ENCODE measurements at regions not wholly inside any gene's neighbourhood (a gene's known extent, or its start where the extent isn't known, plus 50 kb on each side); places are given as distances from the start of the nearest gene placed in this dataset.
"Not testable (repeated sequence)": the region's sequence is repeated elsewhere in the genome, so short reads cannot be mapped to it uniquely, and the experiment has no call there.

- Histone ChIP-seq H3K9me3 (ENCODE audit: severe bottlenecking) (no peaks in the 10 kb centered on the region), H3K4me1 (ENCODE audit: insufficient read depth, poor library complexity, severe bottlenecking) (no peaks in the 10 kb centered on the region), H3K36me3 (ENCODE audit: low read depth) (no peaks in the 10 kb centered on the region), H3K27me3 (ENCODE audit: insufficient read depth, poor library complexity, severe bottlenecking) (no peaks in the 10 kb centered on the region), H3K4me3 (ENCODE audit: severe bottlenecking) (no peak overlapping the region), H3K27ac (ENCODE audit: poor library complexity, severe bottlenecking) (no peak overlapping the region)
- no peak for DNase-seq (ENCODE audit: low spot score)
- no peak for ATAC-seq (ENCODE audit: low read depth)
- no peak for TF ChIP-seq CTCF (IDR thresholded peaks at IDR 0.05; ENCODE audit: poor library complexity, severe bottlenecking)
Measured at GRCh38 chr2:195443926-195444325, 213.1 kb upstream of the SLC39A10 start.

DNA sequence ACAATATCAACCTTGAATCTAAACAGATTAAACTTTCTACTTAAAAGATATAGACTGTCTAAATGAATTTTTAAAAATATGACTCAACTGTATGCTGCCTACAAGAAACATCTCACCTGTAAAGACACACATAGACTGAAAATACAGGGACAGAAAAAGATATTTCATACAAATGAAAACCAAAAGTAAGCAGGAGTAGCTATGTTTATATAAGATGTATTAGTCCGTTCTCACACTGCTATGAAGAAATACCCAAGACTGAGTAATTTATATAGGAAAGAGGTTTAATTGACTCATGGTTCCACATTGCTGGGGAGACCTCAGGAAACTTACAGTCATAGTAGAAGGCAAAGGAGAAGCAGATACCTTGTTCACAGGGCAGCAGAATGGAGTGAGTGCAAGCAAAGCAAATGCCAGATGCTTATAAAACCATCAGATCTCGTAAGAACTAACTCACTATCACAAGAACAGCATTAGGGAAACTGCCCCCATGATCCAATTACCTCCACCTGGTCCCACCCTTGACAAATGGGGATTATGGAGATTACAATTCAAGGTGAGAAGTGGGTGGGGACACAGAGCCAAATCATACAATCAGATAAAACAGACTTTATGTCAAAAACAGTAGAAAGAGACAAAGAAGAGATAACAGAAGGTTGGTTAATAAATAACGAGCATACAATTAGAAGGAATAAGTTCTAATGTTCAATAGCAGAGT, 214.4 kb upstream of the SLC39A10 start:
- Histone ChIP-seq H3K27ac (ENCODE audit: poor library complexity, severe bottlenecking) (no peak overlapping the region), H3K9me3 (ENCODE audit: severe bottlenecking) (no peaks in the 10 kb centered on the region), H3K36me3 (ENCODE audit: low read depth) (no peaks in the 10 kb centered on the region), H3K4me1 (ENCODE audit: insufficient read depth, poor library complexity, severe bottlenecking) (no peaks in the 10 kb centered on the region), H3K27me3 (ENCODE audit: insufficient read depth, poor library complexity, severe bottlenecking) (no peaks in the 10 kb centered on the region), H3K4me3 (ENCODE audit: severe bottlenecking) (no peak overlapping the region)
- no peak for TF ChIP-seq CTCF (IDR thresholded peaks at IDR 0.05; ENCODE audit: poor library complexity, severe bottlenecking)
- DNase-seq (ENCODE audit: low spot score) = no peak
- ATAC-seq (ENCODE audit: low read depth) = no peak

DNA sequence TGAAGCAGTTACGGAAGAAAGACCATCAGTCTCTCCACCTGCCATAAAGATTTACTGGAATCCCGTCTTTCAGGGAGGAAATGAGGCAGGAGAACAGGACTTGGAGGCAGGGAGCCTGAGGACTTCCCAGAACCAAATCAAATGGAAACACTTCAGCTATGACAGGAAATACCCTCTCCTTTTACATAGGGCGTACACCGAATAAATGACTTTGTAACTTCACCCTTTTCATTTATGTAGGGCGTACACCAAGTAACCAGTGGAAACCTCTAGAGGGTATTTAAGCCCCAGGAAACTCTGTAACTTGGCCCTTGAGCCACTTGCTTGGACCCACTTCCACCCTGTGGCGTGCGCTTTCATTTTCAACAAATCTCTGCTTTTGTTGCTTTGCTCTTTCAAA, 218.3 kb upstream of the SLC39A10 start:
- no peak overlapping the region for H3K4me3 ChIP-seq (ENCODE audit: severe bottlenecking)
- no peaks in the 10 kb centered on the region for H3K4me1 ChIP-seq (ENCODE audit: insufficient read depth, poor library complexity, severe bottlenecking)
- ATAC-seq (ENCODE audit: low read depth) (no peak), DNase-seq (ENCODE audit: low spot score) (no peak)
- no peak overlapping the region for H3K27ac ChIP-seq (ENCODE audit: poor library complexity, severe bottlenecking)
- H3K27me3 ChIP-seq (ENCODE audit: insufficient read depth, poor library complexity, severe bottlenecking) = no peaks in the 10 kb centered on the region
- no peak for TF ChIP-seq CTCF (IDR thresholded peaks at IDR 0.05; ENCODE audit: poor library complexity, severe bottlenecking)
- H3K36me3 ChIP-seq (ENCODE audit: low read depth) = no peaks in the 10 kb centered on the region
- no peaks in the 10 kb centered on the region for H3K9me3 ChIP-seq (ENCODE audit: severe bottlenecking)

- no peak for ATAC-seq (ENCODE audit: low read depth)
- H3K36me3 ChIP-seq (ENCODE audit: low read depth) = no peaks in the 10 kb centered on the region
- no peak for TF ChIP-seq CTCF (IDR thresholded peaks at IDR 0.05; ENCODE audit: poor library complexity, severe bottlenecking)
Measured at GRCh38 chr2:195437521-195437920, 219.5 kb upstream of the SLC39A10 start.

DNA sequence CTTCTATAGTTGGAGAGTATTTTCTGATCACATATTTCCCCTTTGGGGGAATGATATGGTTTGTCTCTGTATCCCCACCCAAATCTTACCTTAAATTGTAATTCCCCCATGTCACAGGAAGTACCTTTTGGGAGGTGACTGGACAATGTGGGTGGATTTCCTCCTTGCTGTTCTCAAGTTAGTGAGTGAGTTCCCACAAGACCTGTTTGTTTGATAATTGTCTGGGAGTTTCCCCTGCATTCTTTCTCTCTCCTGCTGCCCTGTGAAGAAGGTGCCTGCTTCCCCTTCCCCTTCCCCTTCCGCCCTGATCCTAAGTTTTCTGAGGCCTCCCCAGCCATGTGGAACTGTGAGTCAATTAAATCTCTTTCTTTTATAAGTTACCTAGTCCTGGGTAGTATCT, 222.7 kb upstream of the SLC39A10 start:
- Histone ChIP-seq H3K9me3 (ENCODE audit: severe bottlenecking) (no peaks in the 10 kb centered on the region), H3K36me3 (ENCODE audit: low read depth) (no peaks in the 10 kb centered on the region), H3K4me1 (ENCODE audit: insufficient read depth, poor library complexity, severe bottlenecking) (no peaks in the 10 kb centered on the region), H3K4me3 (ENCODE audit: severe bottlenecking) (no peak overlapping the region), H3K27me3 (ENCODE audit: insufficient read depth, poor library complexity, severe bottlenecking) (no peaks in the 10 kb centered on the region), H3K27ac (ENCODE audit: poor library complexity, severe bottlenecking) (no peak overlapping the region)
- ATAC-seq (ENCODE audit: low read depth) (no peak), DNase-seq (ENCODE audit: low spot score) (no peak)
- TF ChIP-seq CTCF (IDR thresholded peaks at IDR 0.05; ENCODE audit: poor library complexity, severe bottlenecking) = no peak

More at GRCh38 chr2:195437521-195437920, 219.5 kb upstream of the SLC39A10 start:
- Histone ChIP-seq H3K9me3 (ENCODE audit: severe bottlenecking) (no peaks in the 10 kb centered on the region), H3K27ac (ENCODE audit: poor library complexity, severe bottlenecking) (no peak overlapping the region), H3K4me1 (ENCODE audit: insufficient read depth, poor library complexity, severe bottlenecking) (no peaks in the 10 kb centered on the region), H3K27me3 (ENCODE audit: insufficient read depth, poor library complexity, severe bottlenecking) (no peaks in the 10 kb centered on the region), H3K4me3 (ENCODE audit: severe bottlenecking) (no peak overlapping the region)
- no peak for DNase-seq (ENCODE audit: low spot score)

DNA sequence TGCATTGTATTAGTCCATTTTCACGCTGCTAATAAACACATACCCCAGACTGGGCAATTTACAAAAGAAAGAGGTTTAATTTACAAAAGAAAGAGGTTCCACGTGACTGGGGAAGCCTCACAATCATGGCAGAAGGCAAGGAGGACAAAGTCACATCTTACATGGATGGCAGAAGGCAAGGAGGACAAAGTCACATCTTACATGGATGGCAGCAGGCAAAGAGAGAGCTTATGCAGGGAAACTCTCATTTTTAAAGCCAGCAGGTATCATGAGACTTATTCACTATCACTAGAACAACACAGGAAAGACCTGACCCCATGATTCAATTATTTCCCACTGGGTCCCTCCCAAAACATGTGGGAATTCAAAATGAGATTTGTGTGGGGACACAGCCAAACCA, 223.3 kb upstream of the SLC39A10 start:
- not testable (repeated sequence) for H3K9me3 ChIP-seq (ENCODE audit: severe bottlenecking); ATAC-seq (ENCODE audit: low read depth); DNase-seq (ENCODE audit: low spot score)

More for the DNA sequence above, 223.3 kb upstream of the SLC39A10 start:
- H3K27me3 ChIP-seq (ENCODE audit: insufficient read depth, poor library complexity, severe bottlenecking); H3K4me1 ChIP-seq (ENCODE audit: insufficient read depth, poor library complexity, severe bottlenecking); H3K4me3 ChIP-seq (ENCODE audit: severe bottlenecking); H3K36me3 ChIP-seq (ENCODE audit: low read depth); H3K27ac ChIP-seq (ENCODE audit: poor library complexity, severe bottlenecking): not testable (repeated sequence)
